ENCODE measurements at regions not wholly inside any gene's neighbourhood (a gene's known extent, or its start where the extent isn't known, plus 50 kb on each side); places are given as distances from the start of the nearest gene placed in this dataset.

DNA sequence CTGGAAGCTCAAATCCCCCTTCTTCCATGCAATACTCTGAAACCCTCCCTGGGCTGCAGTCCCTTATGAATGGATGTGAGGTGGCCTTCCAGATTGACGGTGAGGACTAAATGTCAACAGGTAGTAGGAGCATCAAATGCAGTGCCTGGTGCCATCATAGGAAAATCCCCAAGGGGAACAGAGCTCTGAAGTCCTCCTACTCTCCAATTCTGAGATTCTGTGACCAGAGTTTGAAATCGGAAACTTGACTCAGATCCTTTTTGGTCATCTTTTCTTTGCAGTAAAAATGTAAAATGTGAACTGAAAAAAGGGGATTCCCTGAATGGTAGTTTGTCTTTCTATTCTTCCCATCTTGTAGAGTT, 68.8 kb upstream of the TJP1 start:
- no peak overlapping the region for H3K4me3 ChIP-seq (replicated peaks; ENCODE audit: low read depth, low read length)
- DNase-seq (ENCODE audit: low read depth): no peak
- TF ChIP-seq CTCF (IDR thresholded peaks at IDR 0.05; ENCODE audit: low read length, missing control alignments): no peak

GRCh38 chr15:29890336-29891095, 68.2 kb upstream of the TJP1 start:
- DNase-seq (ENCODE audit: low read depth): no peak
- no peak for TF ChIP-seq CTCF (IDR thresholded peaks at IDR 0.05; ENCODE audit: low read length, missing control alignments)
- no peak overlapping the region for H3K4me3 ChIP-seq (replicated peaks; ENCODE audit: low read depth, low read length)

- no peak for DNase-seq (ENCODE audit: low read depth)
- no peak for TF ChIP-seq CTCF (IDR thresholded peaks at IDR 0.05; ENCODE audit: low read length, missing control alignments)
- H3K4me3 ChIP-seq (replicated peaks; ENCODE audit: low read depth, low read length): no peak overlapping the region
Observed at GRCh38 chr15:29889542-29890329, 67.5 kb upstream of the TJP1 start.

- peak; percentile 60 for DNase-seq (ENCODE audit: low read depth)
- no peak for TF ChIP-seq CTCF (IDR thresholded peaks at IDR 0.05; ENCODE audit: low read length, missing control alignments)
Observed at GRCh38 chr15:29888646-29889045, 66.4 kb upstream of the TJP1 start.

GRCh38 chr15:29887721-29888120, 65.5 kb upstream of the TJP1 start:
- DNase-seq (ENCODE audit: low read depth): peak; percentile 22
- H3K4me3 ChIP-seq (replicated peaks; ENCODE audit: low read depth, low read length): no peak overlapping the region
- TF ChIP-seq CTCF (IDR thresholded peaks at IDR 0.05; ENCODE audit: low read length, missing control alignments): no peak

More at GRCh38 chr15:29888646-29889045, 66.4 kb upstream of the TJP1 start:
- no peak overlapping the region for H3K4me3 ChIP-seq (replicated peaks; ENCODE audit: low read depth, low read length)

GRCh38 chr15:29885183-29885582, 62.9 kb upstream of the TJP1 start:
- no peak for TF ChIP-seq CTCF (IDR thresholded peaks at IDR 0.05; ENCODE audit: low read length, missing control alignments)
- no peak overlapping the region for H3K4me3 ChIP-seq (replicated peaks; ENCODE audit: low read depth, low read length)
- no peak for DNase-seq (ENCODE audit: low read depth)
